HG03457 (cell line): ENCODE measurements at regions not wholly inside any gene's neighbourhood (a gene's known extent, or its start where the extent isn't known, plus 50 kb on each side); places are given as distances from the start of the nearest gene placed in this dataset.

Experiments
- ATAC-seq: cut with Tn5 transposase; IDR thresholded peaks from one replicate; pipeline ENCODE4 v1.9.1; 2021; ENCODE audit warnings: moderate number of reproducible peaks; ENCODE audit not compliant: unreplicated experiment

- no peak for ATAC-seq
Observed at GRCh38 chr10:3692387-3692999, 92.5 kb downstream of the KLF6 start.

- no peak for ATAC-seq
Observed at GRCh38 chr10:3691482-3691881, 93.5 kb downstream of the KLF6 start.

- no peak for ATAC-seq
Observed at GRCh38 chr10:3689871-3690510, 95.0 kb downstream of the KLF6 start.

GRCh38 chr10:3687510-3688081 is 97.4 kb downstream of the KLF6 start:
- no peak for ATAC-seq

GRCh38 chr10:3685384-3685783 is 99.6 kb downstream of the KLF6 start:
- ATAC-seq: no peak

GRCh38 chr10:3684891-3685290 is 100.1 kb downstream of the KLF6 start:
- ATAC-seq: no peak

- ATAC-seq: no peak
Observed at GRCh38 chr10:3683560-3683959, 101.4 kb downstream of the KLF6 start.

- ATAC-seq: no peak
Observed at GRCh38 chr10:3682745-3683144, 102.3 kb downstream of the KLF6 start.

GRCh38 chr10:3681642-3682554 is 103.1 kb downstream of the KLF6 start:
- no peak for ATAC-seq

GRCh38 chr10:3679950-3680629 is 104.9 kb downstream of the KLF6 start:
- no peak for ATAC-seq

GRCh38 chr10:3678629-3679227 is 106.3 kb downstream of the KLF6 start:
- no peak for ATAC-seq

GRCh38 chr10:3676564-3676963 is 108.4 kb downstream of the KLF6 start:
- ATAC-seq: no peak

- no peak for ATAC-seq
Observed at GRCh38 chr10:3672220-3672619, 112.8 kb downstream of the KLF6 start.

- ATAC-seq: no peak
Observed at GRCh38 chr10:3671386-3671955, 113.5 kb downstream of the KLF6 start.

GRCh38 chr10:3668966-3669330 is 116.1 kb downstream of the KLF6 start:
- no peak for ATAC-seq

GRCh38 chr10:3668276-3668965 is 116.6 kb downstream of the KLF6 start:
- no peak for ATAC-seq

- no peak for ATAC-seq
Observed at GRCh38 chr10:3666525-3667302, 118.3 kb downstream of the KLF6 start.

- no peak for ATAC-seq
Observed at GRCh38 chr10:3665316-3665908, 119.6 kb downstream of the KLF6 start.

- ATAC-seq: no peak
Observed at GRCh38 chr10:3662775-3663174, 122.2 kb downstream of the KLF6 start.
